ENCODE measurements at regions not wholly inside any gene's neighbourhood (a gene's known extent, or its start where the extent isn't known, plus 50 kb on each side); places are given as distances from the start of the nearest gene placed in this dataset.

DNA sequence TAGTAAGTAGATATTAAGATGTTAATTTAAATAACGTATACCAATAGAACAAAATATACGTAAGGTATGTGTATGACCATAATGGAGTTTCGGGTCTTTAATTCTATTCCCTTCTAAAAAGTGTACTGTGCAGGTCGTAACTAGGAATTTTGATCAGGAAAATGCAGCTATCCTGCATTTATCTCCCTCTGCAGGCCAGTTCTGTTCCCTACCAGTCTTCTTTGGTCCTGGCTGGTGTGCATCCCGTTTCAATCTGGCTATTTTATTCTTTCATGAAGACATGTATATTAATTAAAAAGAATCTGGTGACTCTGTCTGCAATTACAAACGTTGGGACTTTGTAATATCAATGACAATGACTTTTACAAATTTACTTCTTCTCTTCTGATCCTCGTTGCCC, 534.1 kb upstream of the AADAT start:
- no TSS peak for BruUV-seq (replicated peaks)
- RAD21 ChIA-PET (ENCODE audit: low non-redundant PET in 1 of 2, low total read pairs in 2 of 2, uncharacterized antibody in 2 of 2, unreplicated experiment in 2 of 2) = no interaction called here
- ATAC-seq = no peak
- Histone ChIP-seq H3K4me3 (replicated peaks in 1 of 2; ENCODE audit: low read depth in 1 of 2, low read length in 2 of 2) (no peak overlapping the region), H3K27me3 (ENCODE audit: insufficient read depth, low read length) (no peaks in the 10 kb centered on the region), H2AFZ (ENCODE audit: low read depth, low read length, poor library complexity, severe bottlenecking) (no peak overlapping the region), H3K79me2 (ENCODE audit: insufficient read depth, low read length) (no peaks in the 10 kb centered on the region), H3K4me2 (ENCODE audit: low read length) (no peak overlapping the region), H3K9ac (ENCODE audit: low read length) (no peak overlapping the region), H3K36me3 (ENCODE audit: control insufficient read depth in 1 of 2, insufficient read depth in 2 of 2, low read length in 2 of 2) (no peaks in the 10 kb centered on the region), H4K20me1 (ENCODE audit: insufficient read depth) (no peaks in the 10 kb centered on the region), H3K4me1 (ENCODE audit: control insufficient read depth in 1 of 2, insufficient read depth in 2 of 2, low read length in 2 of 2) (no peaks in the 10 kb centered on the region), H3K27ac (ENCODE audit: low read depth, low read length) (no peak overlapping the region), H3K9me3 (ENCODE audit: control insufficient read depth in 1 of 2, insufficient read depth in 1 of 2, low read depth in 1 of 2, low read length in 2 of 2) (no peaks in the 10 kb centered on the region), H3K9me2 (ENCODE audit: insufficient read depth) (no peaks in the 10 kb centered on the region)
- DNase-seq (ENCODE audit: low read depth, low spot score) = no peak
- TF ChIP-seq, protein P1, sequence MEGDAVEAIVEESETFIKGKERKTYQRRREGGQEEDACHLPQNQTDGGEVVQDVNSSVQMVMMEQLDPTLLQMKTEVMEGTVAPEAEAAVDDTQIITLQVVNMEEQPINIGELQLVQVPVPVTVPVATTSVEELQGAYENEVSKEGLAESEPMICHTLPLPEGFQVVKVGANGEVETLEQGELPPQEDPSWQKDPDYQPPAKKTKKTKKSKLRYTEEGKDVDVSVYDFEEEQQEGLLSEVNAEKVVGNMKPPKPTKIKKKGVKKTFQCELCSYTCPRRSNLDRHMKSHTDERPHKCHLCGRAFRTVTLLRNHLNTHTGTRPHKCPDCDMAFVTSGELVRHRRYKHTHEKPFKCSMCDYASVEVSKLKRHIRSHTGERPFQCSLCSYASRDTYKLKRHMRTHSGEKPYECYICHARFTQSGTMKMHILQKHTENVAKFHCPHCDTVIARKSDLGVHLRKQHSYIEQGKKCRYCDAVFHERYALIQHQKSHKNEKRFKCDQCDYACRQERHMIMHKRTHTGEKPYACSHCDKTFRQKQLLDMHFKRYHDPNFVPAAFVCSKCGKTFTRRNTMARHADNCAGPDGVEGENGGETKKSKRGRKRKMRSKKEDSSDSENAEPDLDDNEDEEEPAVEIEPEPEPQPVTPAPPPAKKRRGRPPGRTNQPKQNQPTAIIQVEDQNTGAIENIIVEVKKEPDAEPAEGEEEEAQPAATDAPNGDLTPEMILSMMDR (IDR thresholded peaks at IDR 0.05 in 2 of 3, conservative IDR thresholded peaks at IDR 0.05 in 1 of 3; ENCODE audit: borderline replicate concordance in 1 of 3, insufficient read depth in 1 of 3, low read depth in 2 of 3, low read length in 2 of 3) = peak in 2 of 3 experiments; percentile 26 to 28; a peak in 3 of 6 replicates
- TF ChIP-seq, protein P2, sequence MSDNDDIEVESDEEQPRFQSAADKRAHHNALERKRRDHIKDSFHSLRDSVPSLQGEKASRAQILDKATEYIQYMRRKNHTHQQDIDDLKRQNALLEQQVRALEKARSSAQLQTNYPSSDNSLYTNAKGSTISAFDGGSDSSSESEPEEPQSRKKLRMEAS (IDR thresholded peaks at IDR 0.05) = no peak
- TF ChIP-seq EZH2 (IDR thresholded peaks at IDR 0.05) = no peak
- TF ChIP-seq SIN3A (IDR thresholded peaks at IDR 0.05; ENCODE audit: low read depth) = no peak
- CTCF ChIA-PET = interaction anchor here (1.5 kb wide), 1 partner anchor 9 kb away, joined by 4 read pairs; no protein-coding TSS in a partner anchor
- POLR2A ChIA-PET = no interaction called here
- intact Hi-C loops (cut with micrococcal nuclease) = no loop called here

DNA sequence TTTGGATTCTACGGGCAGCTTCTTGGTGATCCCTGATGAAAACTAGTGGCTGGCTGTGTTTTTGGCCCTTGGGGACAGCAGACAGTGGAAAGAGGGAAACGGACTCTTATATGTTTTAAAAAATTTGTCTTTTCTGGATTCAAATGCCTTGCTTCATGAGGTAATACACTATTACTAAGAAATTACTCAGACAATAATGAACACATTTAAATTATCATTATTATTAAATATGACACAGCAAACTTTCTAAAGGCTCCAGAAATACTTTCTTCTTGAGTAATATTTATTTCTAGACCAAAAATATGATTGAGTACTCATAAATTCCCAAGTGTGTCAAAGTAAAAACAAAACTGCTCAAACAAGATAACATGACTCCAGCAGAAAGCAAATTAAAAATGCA, 520.7 kb upstream of the AADAT start:
- ChIA-PET RAD21 (ENCODE audit: low non-redundant PET in 1 of 2, low total read pairs in 2 of 2, uncharacterized antibody in 2 of 2, unreplicated experiment in 2 of 2) (no interaction called here), POLR2A (no interaction called here), CTCF (no interaction called here)
- Histone ChIP-seq H4K20me1 (ENCODE audit: insufficient read depth) (no peaks in the 10 kb centered on the region), H3K27ac (ENCODE audit: low read depth, low read length) (no peak overlapping the region), H3K9ac (ENCODE audit: low read length) (no peak overlapping the region), H3K9me2 (ENCODE audit: insufficient read depth) (no peaks in the 10 kb centered on the region), H3K4me2 (ENCODE audit: low read length) (no peak overlapping the region), H3K9me3 (ENCODE audit: control insufficient read depth in 1 of 2, insufficient read depth in 1 of 2, low read depth in 1 of 2, low read length in 2 of 2) (no peaks in the 10 kb centered on the region), H3K79me2 (ENCODE audit: insufficient read depth, low read length) (no peaks in the 10 kb centered on the region), H3K36me3 (ENCODE audit: control insufficient read depth in 1 of 2, insufficient read depth in 2 of 2, low read length in 2 of 2) (no peaks in the 10 kb centered on the region), H2AFZ (ENCODE audit: low read depth, low read length, poor library complexity, severe bottlenecking) (no peak overlapping the region), H3K27me3 (ENCODE audit: insufficient read depth, low read length) (no peaks in the 10 kb centered on the region), H3K4me1 (ENCODE audit: control insufficient read depth in 1 of 2, insufficient read depth in 2 of 2, low read length in 2 of 2) (no peaks in the 10 kb centered on the region), H3K4me3 (replicated peaks in 1 of 2; ENCODE audit: low read depth in 1 of 2, low read length in 2 of 2) (no peak overlapping the region)
- intact Hi-C loops (cut with micrococcal nuclease) = no loop called here
- BruUV-seq (replicated peaks) = no TSS peak
- ATAC-seq (no peak), DNase-seq (ENCODE audit: low read depth, low spot score) (no peak)
- TF ChIP-seq YY1 (IDR thresholded peaks at IDR 0.05; ENCODE audit: extremely low read depth, insufficient replicate concordance, low read depth, low read length) (no peak), CEBPB (IDR thresholded peaks at IDR 0.05; ENCODE audit: low read depth) (no peak), TCF7L2 (IDR thresholded peaks at IDR 0.05; ENCODE audit: borderline replicate concordance, extremely low read depth, insufficient read depth, insufficient read length) (no peak), JUND (IDR thresholded peaks at IDR 0.05) (no peak), EZH2phosphoT487 (IDR thresholded peaks at IDR 0.05; ENCODE audit: borderline replicate concordance) (no peak), EGR1 (IDR thresholded peaks at IDR 0.05; ENCODE audit: low read depth) (no peak), POLR2A (IDR thresholded peaks at IDR 0.05; ENCODE audit: borderline replicate concordance, extremely low read depth, insufficient read depth, insufficient read length) (no peak), FOSL1 (IDR thresholded peaks at IDR 0.05; ENCODE audit: low read depth) (no peak)
- TF ChIP-seq, protein P3, sequence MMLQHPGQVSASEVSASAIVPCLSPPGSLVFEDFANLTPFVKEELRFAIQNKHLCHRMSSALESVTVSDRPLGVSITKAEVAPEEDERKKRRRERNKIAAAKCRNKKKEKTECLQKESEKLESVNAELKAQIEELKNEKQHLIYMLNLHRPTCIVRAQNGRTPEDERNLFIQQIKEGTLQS (IDR thresholded peaks at IDR 0.05) = no peak
- TF ChIP-seq, protein P1 (IDR thresholded peaks at IDR 0.05 in 2 of 3, conservative IDR thresholded peaks at IDR 0.05 in 1 of 3; ENCODE audit: borderline replicate concordance in 1 of 3, insufficient read depth in 1 of 3, low read depth in 2 of 3, low read length in 2 of 3) = no peak
- TF ChIP-seq, protein P4, sequence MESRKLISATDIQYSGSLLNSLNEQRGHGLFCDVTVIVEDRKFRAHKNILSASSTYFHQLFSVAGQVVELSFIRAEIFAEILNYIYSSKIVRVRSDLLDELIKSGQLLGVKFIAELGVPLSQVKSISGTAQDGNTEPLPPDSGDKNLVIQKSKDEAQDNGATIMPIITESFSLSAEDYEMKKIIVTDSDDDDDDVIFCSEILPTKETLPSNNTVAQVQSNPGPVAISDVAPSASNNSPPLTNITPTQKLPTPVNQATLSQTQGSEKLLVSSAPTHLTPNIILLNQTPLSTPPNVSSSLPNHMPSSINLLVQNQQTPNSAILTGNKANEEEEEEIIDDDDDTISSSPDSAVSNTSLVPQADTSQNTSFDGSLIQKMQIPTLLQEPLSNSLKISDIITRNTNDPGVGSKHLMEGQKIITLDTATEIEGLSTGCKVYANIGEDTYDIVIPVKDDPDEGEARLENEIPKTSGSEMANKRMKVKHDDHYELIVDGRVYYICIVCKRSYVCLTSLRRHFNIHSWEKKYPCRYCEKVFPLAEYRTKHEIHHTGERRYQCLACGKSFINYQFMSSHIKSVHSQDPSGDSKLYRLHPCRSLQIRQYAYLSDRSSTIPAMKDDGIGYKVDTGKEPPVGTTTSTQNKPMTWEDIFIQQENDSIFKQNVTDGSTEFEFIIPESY (IDR thresholded peaks at IDR 0.05; ENCODE audit: extremely low read depth, insufficient replicate concordance, low read length) = no peak
